Ramos (cell line): ENCODE measurements at regions not wholly inside any gene's neighbourhood (a gene's known extent, or its start where the extent isn't known, plus 50 kb on each side); places are given as distances from the start of the nearest gene placed in this dataset.
"Not testable (repeated sequence)": the region's sequence is repeated elsewhere in the genome, so short reads cannot be mapped to it uniquely, and the experiment has no call there.

Source experiments
- in situ Hi-C: fragments of 300-500 bp; cut with MboI; formaldehyde crosslinking; loops from one replicate; pipeline ENCODE4 v1.14.3; 2022; ENCODE audit warnings: low sequenced_read_pairs; ENCODE audit not compliant: unreplicated experiment

DNA sequence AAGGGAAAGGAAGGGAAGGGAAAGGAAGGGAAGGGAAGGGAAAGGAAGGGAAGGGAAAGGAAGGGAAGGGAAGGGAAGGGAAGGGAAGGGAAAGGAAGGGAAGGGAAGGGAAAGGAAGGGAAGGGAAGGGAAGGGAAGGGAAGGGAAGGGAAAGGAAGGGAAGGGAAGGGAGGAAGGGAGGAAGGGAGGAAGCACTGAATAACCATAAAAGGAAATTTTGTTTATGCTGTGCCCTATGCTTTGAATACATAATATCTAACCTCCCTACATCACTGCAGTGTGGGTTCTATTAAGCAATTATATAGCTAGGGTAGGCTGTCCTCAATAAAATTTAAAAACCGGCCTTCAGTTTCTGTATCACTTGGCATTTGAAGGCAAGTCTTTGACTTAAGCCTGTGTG, 346.6 kb downstream of the SLC7A11 start:
- in situ Hi-C loops: not testable (repeated sequence)

- in situ Hi-C loops: no loop called here
Measured at GRCh38 chr4:137892134-137892533, 350.0 kb downstream of the SLC7A11 start.

DNA sequence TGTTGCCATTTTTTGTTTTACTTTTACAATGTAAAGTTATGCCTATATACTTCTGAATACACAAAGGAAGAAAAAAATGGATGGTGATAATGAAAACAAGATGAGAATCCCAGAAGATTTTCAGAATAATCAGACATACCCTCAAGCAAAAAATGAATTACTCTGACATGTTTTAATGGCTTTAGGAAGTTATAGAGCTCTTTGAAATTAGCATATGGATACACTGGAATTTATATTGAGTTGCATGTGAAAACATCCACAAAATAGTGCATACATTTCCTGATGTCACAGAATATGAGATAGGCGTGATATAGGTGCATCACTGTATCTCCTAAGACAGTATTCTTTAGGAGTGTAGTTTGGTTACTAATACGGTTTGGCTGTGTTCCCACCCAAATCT, 351.3 kb downstream of the SLC7A11 start:
- in situ Hi-C loops: no loop called here

DNA sequence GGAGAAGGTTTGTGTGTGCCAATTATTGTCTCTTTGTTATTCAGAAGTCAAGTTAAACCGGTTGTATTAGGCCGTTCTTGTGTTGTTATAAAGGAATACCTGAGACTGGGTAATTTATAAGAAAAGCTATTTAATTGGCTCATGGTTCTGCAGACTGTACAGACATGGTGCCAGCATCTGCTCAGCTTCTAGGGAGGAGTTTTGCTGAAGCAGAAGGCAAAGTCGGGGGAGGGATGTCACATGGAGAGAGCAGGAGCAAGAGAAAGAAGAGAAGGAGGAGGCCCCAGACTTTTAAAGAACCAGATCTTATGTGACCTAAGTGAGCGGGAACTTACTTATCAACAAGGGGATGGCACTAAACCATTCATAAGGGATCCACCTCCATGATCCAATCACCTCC, 349.3 kb upstream of the PCDH18 start:
- in situ Hi-C loops: no loop called here

DNA sequence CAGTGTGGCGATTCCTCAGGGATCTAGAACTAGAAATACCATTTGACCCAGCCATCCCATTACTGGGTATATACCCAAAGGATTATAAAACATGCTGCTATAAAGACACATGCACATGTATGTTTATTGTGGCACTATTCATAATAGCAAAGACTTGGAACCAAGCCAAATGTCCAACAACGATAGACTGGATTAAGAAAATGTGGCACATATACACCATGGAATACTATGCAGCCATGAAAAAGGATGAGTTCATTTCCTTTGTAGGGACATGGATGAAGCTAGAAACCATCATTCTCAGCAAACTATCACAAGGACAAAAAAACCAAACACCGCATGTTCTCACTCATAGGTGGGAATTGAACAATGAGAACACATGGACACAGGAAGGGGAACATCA, 335.8 kb upstream of the PCDH18 start:
- in situ Hi-C loops: not testable (repeated sequence)

DNA sequence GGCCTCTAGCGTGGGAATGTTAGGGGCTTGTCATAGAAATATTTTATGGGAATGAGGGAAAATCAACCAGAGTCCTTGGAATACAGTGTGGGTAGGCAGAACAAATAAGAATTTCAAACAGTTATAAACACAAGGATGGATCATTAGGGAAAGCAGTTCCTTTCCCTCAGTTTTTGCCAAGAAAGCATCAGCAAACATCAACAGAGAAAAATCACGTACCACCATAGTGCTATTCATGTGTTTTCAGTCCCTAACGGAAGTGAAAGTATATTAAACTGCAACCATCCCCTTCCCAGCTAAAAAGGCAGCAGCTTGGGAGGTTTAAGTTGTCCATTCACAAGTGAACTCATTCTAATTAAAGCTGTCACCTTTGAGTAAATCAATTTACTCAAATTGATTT, 334.4 kb upstream of the PCDH18 start:
- in situ Hi-C loops: no loop called here

DNA sequence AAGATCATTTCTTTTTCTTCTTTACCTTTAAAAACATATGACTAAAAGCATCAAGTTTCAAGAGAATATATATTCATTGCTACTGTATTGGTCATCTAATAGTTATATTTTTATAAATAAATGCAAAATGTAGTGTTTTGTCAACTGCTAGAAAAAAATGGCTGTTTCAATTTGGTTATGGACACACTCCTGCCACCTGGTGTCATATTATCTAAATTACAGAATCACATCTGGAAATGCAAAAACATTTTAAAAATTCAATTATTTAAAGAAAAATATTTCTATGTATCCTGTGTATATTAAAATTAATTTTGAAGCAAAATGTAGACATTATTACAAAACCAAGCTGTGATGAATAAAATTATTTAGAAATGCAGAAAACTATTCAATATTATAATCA, 329.4 kb upstream of the PCDH18 start:
- in situ Hi-C loops: no loop called here

DNA sequence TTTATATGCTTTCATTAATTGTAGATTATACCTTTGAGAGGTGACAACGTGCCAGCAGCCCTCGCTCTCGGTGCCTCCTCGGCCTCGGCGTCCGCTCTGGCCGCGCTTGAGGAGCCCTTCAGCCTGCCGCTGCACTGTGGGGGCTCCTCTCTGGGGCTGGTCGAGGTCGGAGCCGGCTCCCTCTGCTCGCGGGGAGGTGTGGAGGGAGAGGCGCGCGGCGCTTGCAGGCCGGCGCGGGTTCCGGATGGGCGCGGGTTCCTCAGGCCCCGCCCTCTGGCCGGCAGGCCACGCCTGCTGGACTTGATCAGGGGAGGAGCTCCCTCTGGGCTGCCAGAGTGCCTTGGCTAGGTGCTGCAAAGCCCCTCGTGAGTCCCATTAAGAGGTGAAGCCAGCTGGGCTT, 321.1 kb upstream of the PCDH18 start:
- in situ Hi-C loops: no loop called here

GRCh38 chr4:137852326-137852725, 320.0 kb upstream of the PCDH18 start:
- in situ Hi-C loops: no loop called here

GRCh38 chr4:137851435-137851834, 319.1 kb upstream of the PCDH18 start:
- in situ Hi-C loops: no loop called here

DNA sequence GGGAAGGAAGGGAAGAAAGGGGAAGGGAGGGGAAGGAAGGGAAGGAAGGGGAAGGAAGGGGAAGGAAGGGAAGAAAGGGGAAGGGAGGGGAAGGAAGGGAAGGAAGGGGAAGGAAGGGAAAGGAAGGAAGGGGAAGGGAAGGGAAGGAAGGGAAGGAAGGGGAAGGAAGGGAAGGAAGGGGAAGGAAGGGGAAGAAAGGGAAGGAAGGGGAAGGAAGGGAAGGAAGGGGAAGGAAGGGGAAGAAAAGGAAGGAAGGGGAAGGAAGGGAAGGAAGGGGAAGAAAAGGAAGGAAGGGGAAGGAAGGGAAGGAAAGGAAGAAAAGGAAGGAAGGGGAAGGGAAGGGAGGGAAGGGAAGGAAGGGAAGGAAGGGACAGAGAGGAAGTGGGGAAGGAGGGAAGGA, 295.7 kb upstream of the PCDH18 start:
- in situ Hi-C loops: not testable (repeated sequence)

GRCh38 chr4:137825505-137825904, 293.2 kb upstream of the PCDH18 start:
- in situ Hi-C loops: no loop called here

GRCh38 chr4:137823007-137823406, 290.7 kb upstream of the PCDH18 start:
- in situ Hi-C loops: no loop called here

DNA sequence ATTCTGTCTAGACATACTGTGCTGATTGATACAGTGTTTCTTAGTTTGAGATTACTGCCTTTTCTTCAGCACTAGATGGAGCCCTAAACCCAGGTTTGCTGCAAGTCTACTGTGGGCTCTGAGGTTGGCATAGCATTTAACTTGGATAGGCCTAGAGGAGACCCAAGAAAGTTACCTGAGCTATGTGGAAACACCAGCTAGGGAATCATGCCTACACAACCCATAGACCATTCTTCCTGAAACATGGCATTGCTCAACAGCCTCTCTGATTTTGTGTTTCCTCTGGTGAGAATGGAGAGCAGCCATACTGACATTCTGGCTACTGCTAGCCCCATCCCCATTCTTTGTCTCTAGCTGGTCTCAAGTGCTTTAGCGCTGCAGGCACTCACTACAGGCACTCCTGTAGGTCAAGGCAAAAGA, 287.7 kb upstream of the PCDH18 start:
- in situ Hi-C loops: no loop called here

DNA sequence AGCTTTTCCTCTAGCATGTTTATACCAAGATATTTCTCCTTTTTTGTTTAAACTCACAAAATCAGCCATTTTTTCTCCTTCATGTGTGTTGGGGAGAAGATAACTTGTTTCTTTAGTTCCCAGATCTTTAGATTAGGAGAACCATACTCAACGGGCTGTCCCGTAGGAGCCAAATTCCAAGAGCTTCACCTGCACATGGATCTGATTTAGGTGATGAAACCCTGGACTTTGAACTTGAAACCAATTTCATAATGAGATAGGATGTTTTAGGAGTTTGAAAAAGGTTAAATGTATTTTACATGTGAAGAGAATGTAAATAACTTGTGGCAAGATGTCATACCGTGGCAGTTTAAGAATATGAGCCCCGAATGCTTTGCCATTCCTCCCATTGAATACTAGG, 280.0 kb upstream of the PCDH18 start:
- in situ Hi-C loops: no loop called here

DNA sequence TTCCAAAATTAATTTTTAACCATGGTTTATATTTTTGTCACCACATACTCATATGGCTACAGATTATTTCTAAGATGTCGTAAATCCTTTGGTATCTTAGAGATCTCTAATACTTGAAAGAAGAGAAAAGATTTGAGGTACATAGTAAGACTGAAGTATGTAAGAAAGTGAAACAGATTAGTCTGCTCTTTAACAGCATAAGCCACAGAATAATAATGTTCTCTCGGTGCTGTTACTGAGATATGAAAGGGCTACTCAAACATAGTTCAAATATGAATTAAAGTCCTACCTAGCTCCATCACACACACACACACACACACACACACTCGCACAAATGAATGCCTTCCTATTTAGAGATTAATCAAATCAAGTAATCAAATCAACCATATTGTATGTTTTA, 274.1 kb upstream of the PCDH18 start:
- in situ Hi-C loops: no loop called here

- in situ Hi-C loops: no loop called here
Measured at GRCh38 chr4:137804906-137805495, 272.7 kb upstream of the PCDH18 start.

DNA sequence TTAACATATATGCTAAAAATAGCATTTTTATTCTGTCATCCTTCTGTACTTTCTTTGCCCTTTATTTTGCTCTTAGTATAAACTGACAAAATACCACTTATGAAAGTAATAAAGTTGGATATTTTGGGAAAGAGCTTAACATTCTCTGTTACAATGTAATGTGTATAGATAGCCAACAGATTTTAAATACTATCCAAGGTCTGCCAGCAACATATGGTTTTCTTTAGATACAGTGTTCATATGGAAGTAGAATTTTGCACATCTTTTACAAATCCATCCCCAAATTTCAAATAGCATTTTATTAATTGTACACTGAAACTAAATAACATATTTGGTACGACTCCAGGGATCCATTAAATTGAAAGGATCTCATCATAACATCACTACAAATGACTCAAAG, 268.6 kb upstream of the PCDH18 start:
- in situ Hi-C loops: no loop called here

- in situ Hi-C loops: no loop called here
Measured at GRCh38 chr4:137794764-137795254, 262.5 kb upstream of the PCDH18 start.

- in situ Hi-C loops: not testable (repeated sequence)
Measured at GRCh38 chr4:137789263-137789662, 257.0 kb upstream of the PCDH18 start.

- in situ Hi-C loops: not testable (repeated sequence)
Measured at GRCh38 chr4:137783923-137784322, 251.6 kb upstream of the PCDH18 start.

- in situ Hi-C loops: no loop called here
Measured at GRCh38 chr4:137775701-137776100, 243.4 kb upstream of the PCDH18 start.

GRCh38 chr4:137774501-137774900, 242.2 kb upstream of the PCDH18 start:
- in situ Hi-C loops: no loop called here
